WTC11 (cell line): ENCODE measurements at regions not wholly inside any gene's neighbourhood (a gene's known extent, or its start where the extent isn't known, plus 50 kb on each side); places are given as distances from the start of the nearest gene placed in this dataset.

Source experiments
- ATF6 ChIP-seq: sonication (generic); formaldehyde crosslinking; IDR thresholded peaks from 2 replicates; pipeline ENCODE4 v1.8.1; 2023; ENCODE audit warnings: mild to moderate bottlenecking, missing genetic modification reagents
- CTCF ChIP-seq: fragments of 200-600 bp; IDR thresholded peaks from 2 replicates; pipeline ENCODE4 v1.8.0; 2022; ENCODE audit warnings: antibody characterized with exemption
- E2F1 ChIP-seq: sonication (generic); formaldehyde crosslinking; IDR thresholded peaks from 2 replicates; pipeline ENCODE4 v1.8.0; 2022; ENCODE audit warnings: mild to moderate bottlenecking, missing genetic modification reagents
- FOXP4 ChIP-seq: sonication (generic); formaldehyde crosslinking; IDR thresholded peaks from 2 replicates; pipeline ENCODE4 v1.8.0; 2022; ENCODE audit warnings: mild to moderate bottlenecking, missing genetic modification reagents
- JUN ChIP-seq: sonication (generic); formaldehyde crosslinking; IDR thresholded peaks from 2 replicates; pipeline ENCODE4 v1.8.0; 2023; ENCODE audit warnings: mild to moderate bottlenecking, missing genetic modification reagents
- NR3C1 ChIP-seq: sonication (generic); formaldehyde crosslinking; conservative IDR thresholded peaks from 2 replicates; pipeline ENCODE4 v1.8.1; 2023; ENCODE audit warnings: low read depth, mild to moderate bottlenecking, missing genetic modification reagents

GRCh38 chr10:104527013-104527412 lies 114.1 kb upstream of the SORCS3 start:
- TF ChIP-seq NR3C1 (CRISPR knock-in tag) (no peak), E2F1 (CRISPR knock-in tag) (no peak), CTCF (no peak), FOXP4 (CRISPR knock-in tag) (no peak), JUN (CRISPR knock-in tag) (no peak), ATF6 (CRISPR knock-in tag) (no peak)
